GM12864 (cell line): ENCODE measurements at regions not wholly inside any gene's neighbourhood (a gene's known extent, or its start where the extent isn't known, plus 50 kb on each side); places are given as distances from the start of the nearest gene placed in this dataset.
"Not testable (repeated sequence)": the region's sequence is repeated elsewhere in the genome, so short reads cannot be mapped to it uniquely, and the experiment has no call there.

Experiments
- DNase-seq: peaks from one replicate; pipeline ENCODE4 v3.0.0-alpha.2; 2011; ENCODE audit warnings: low read depth
- H3K4me3 ChIP-seq: 2 replicates; pipeline ENCODE4 v1.5.1; 2011; ENCODE audit warnings: mild to moderate bottlenecking, low read depth, low read length, control low read depth
- CTCF ChIP-seq: IDR thresholded peaks from 2 replicates; pipeline ENCODE4 v1.5.1; 2011; ENCODE audit warnings: low read depth, mild to moderate bottlenecking, moderate library complexity, low read length, control low read depth, inconsistent platforms; ENCODE audit errors: missing control alignments

GRCh38 chr11:79617561-79617960, 176.7 kb upstream of the TENM4 start:
- TF ChIP-seq CTCF = no peak
- DNase-seq = no peak
- no peak overlapping the region for H3K4me3 ChIP-seq

GRCh38 chr11:79616392-79616851, 175.6 kb upstream of the TENM4 start:
- no peak overlapping the region for H3K4me3 ChIP-seq
- DNase-seq = no peak
- TF ChIP-seq CTCF = no peak

GRCh38 chr11:79615425-79615824, 174.6 kb upstream of the TENM4 start:
- no peak for TF ChIP-seq CTCF
- DNase-seq = no peak
- no peak overlapping the region for H3K4me3 ChIP-seq

- DNase-seq = no peak
- no peak overlapping the region for H3K4me3 ChIP-seq
- no peak for TF ChIP-seq CTCF
Observed at GRCh38 chr11:79610678-79611077, 169.8 kb upstream of the TENM4 start.

- DNase-seq = no peak
- no peak overlapping the region for H3K4me3 ChIP-seq
- no peak for TF ChIP-seq CTCF
Observed at GRCh38 chr11:79610139-79610538, 169.3 kb upstream of the TENM4 start.

GRCh38 chr11:79609511-79609910, 168.7 kb upstream of the TENM4 start:
- no peak overlapping the region for H3K4me3 ChIP-seq
- DNase-seq = no peak
- no peak for TF ChIP-seq CTCF

GRCh38 chr11:79606461-79606860, 165.6 kb upstream of the TENM4 start:
- DNase-seq = not testable (repeated sequence)

GRCh38 chr11:79600711-79601110, 159.9 kb upstream of the TENM4 start:
- H3K4me3 ChIP-seq = no peak overlapping the region
- no peak for TF ChIP-seq CTCF
- no peak for DNase-seq

More at GRCh38 chr11:79606461-79606860, 165.6 kb upstream of the TENM4 start:
- H3K4me3 ChIP-seq = not testable (repeated sequence)
